HEK293 (cell line): ENCODE measurements at regions not wholly inside any gene's neighbourhood (a gene's known extent, or its start where the extent isn't known, plus 50 kb on each side); places are given as distances from the start of the nearest gene placed in this dataset.
A peak's percentile ranks its signal among the peaks of the same experiment; 100 is the strongest.

Experiments used
- CTCF ChIA-PET: fragments of 350-600 bp; formaldehyde crosslinking; extraction: SDS; loops from one replicate; lab custom pipeline; 2021; ENCODE audit warnings: antibody characterized with exemption; lab: Yijun Ruan, JAX
- POLR2A ChIA-PET: fragments of 300-600 bp; formaldehyde crosslinking; extraction: SDS; loops from one replicate; lab custom pipeline; 2020; ENCODE audit warnings: antibody characterized with exemption, inconsistent platforms; lab: Yijun Ruan, JAX
- H3K27ac ChIP-seq: fragments of 200-500 bp; sonication (Bioruptor generic); 2 replicates; pipeline ENCODE4 v1.5.1; 2014; ENCODE audit warnings: low read depth, low read length, control low read depth, inconsistent platforms; ENCODE audit errors: extremely low read depth
- H3K36me3 ChIP-seq, 2 experiments: fragments of 200-500 bp in 1 of 2; sonication (Bioruptor generic) in 1 of 2; 1 replicate in 1 of 2; 2 replicates in 1 of 2; pipeline ENCODE4 v1.5.1; 2014 to 2017; ENCODE audit warnings: inconsistent platforms in 2 of 2, low read length in 2 of 2; ENCODE audit not compliant: control insufficient read depth in 2 of 2, insufficient read depth in 1 of 2
- H3K4me1 ChIP-seq: fragments of 200-500 bp; sonication (Bioruptor generic); 2 replicates; pipeline ENCODE4 v1.5.1; 2014; ENCODE audit warnings: mild to moderate bottlenecking, low read length, inconsistent platforms; ENCODE audit not compliant: control insufficient read depth, insufficient read depth
- H3K4me3 ChIP-seq: 2 replicates; pipeline ENCODE4 v1.5.1; 2011; ENCODE audit warnings: low read depth, mild to moderate bottlenecking, control low read depth, low read length, moderate library complexity
- H3K9me3 ChIP-seq: fragments of 200-500 bp; sonication (Bioruptor generic); 2 replicates; pipeline ENCODE4 v1.5.1; 2014; ENCODE audit warnings: low read depth, low read length, inconsistent platforms; ENCODE audit not compliant: control insufficient read depth, insufficient read depth
- OVOL3 ChIP-seq: fragments of 450-650 bp; formaldehyde crosslinking; IDR thresholded peaks from 2 replicates; pipeline ENCODE4 v1.5.1; 2016; ENCODE audit warnings: missing biosample characterization, missing genetic modification characterization
- PRDM1 ChIP-seq: fragments of 450-650 bp; formaldehyde crosslinking; IDR thresholded peaks from 2 replicates; pipeline ENCODE4; 2016; ENCODE audit warnings: missing biosample characterization, missing genetic modification characterization
- YY2 ChIP-seq: fragments of 450-650 bp; formaldehyde crosslinking; IDR thresholded peaks from 2 replicates; pipeline ENCODE4 v1.5.1; 2016; ENCODE audit warnings: missing biosample characterization, missing genetic modification characterization
- ZBTB21 ChIP-seq: fragments of 450-650 bp; formaldehyde crosslinking; IDR thresholded peaks from 2 replicates; pipeline ENCODE4 v1.5.1; 2017; ENCODE audit warnings: missing biosample characterization, missing genetic modification characterization
- ZFP69B ChIP-seq: fragments of 450-650 bp; formaldehyde crosslinking; IDR thresholded peaks from 2 replicates; pipeline ENCODE4 v1.5.1; 2016; ENCODE audit warnings: missing biosample characterization, missing genetic modification characterization
- ZNF121 ChIP-seq: fragments of 450-650 bp; formaldehyde crosslinking; IDR thresholded peaks from 2 replicates; pipeline ENCODE4 v1.5.1; 2016; ENCODE audit warnings: missing biosample characterization, missing genetic modification characterization
- ZNF140 ChIP-seq: fragments of 450-650 bp; formaldehyde crosslinking; IDR thresholded peaks from 2 replicates; pipeline ENCODE4 v1.5.1; 2016; ENCODE audit warnings: missing biosample characterization, missing genetic modification characterization
- ZNF274 ChIP-seq, 2 experiments: fragments of 200-500 bp in 1 of 2; fragments of 450-650 bp in 1 of 2; sonication (Bioruptor generic) in 1 of 2; formaldehyde crosslinking in 1 of 2; IDR thresholded peaks; 2 replicates each; pipeline versions ENCODE4 v1.5.1 to v1.6.1; 2014 to 2016; ENCODE audit warnings: borderline replicate concordance in 1 of 2, inconsistent platforms in 1 of 2, low read length in 1 of 2, missing biosample characterization in 1 of 2, missing genetic modification characterization in 1 of 2
- ZNF292 ChIP-seq: fragments of 450-650 bp; formaldehyde crosslinking; IDR thresholded peaks from 2 replicates; pipeline ENCODE4 v1.5.1; 2016; ENCODE audit warnings: low read depth, missing biosample characterization, missing genetic modification characterization, borderline replicate concordance
- ZNF433 ChIP-seq: fragments of 450-650 bp; formaldehyde crosslinking; IDR thresholded peaks from 2 replicates; pipeline ENCODE4 v1.5.1; 2016; ENCODE audit warnings: missing biosample characterization, missing genetic modification characterization, low read depth
- ZNF629 ChIP-seq: fragments of 450-650 bp; formaldehyde crosslinking; IDR thresholded peaks from 2 replicates; pipeline ENCODE4 v1.5.1; 2017; ENCODE audit warnings: missing biosample characterization, missing genetic modification characterization
- ZNF701 ChIP-seq: fragments of 450-650 bp; formaldehyde crosslinking; IDR thresholded peaks from 2 replicates; pipeline ENCODE4 v1.5.1; 2016; ENCODE audit warnings: missing biosample characterization, missing genetic modification characterization
- ZNF707 ChIP-seq: fragments of 450-650 bp; formaldehyde crosslinking; IDR thresholded peaks from 2 replicates; pipeline ENCODE4 v1.5.1; 2016; ENCODE audit warnings: missing biosample characterization, missing genetic modification characterization
- TF ChIP-seq, protein P1 (sequence below): fragments of 450-650 bp; formaldehyde crosslinking; IDR thresholded peaks from 2 replicates; pipeline ENCODE4 v1.5.1; 2016; ENCODE audit warnings: missing biosample characterization, missing genetic modification characterization
- TF ChIP-seq, protein P2 (sequence below): fragments of 450-650 bp; formaldehyde crosslinking; conservative IDR thresholded peaks from 2 replicates; pipeline ENCODE4 v1.5.1; 2016; ENCODE audit warnings: low read depth, missing biosample characterization, missing genetic modification characterization
- TF ChIP-seq, protein P3 (sequence below): fragments of 450-650 bp; formaldehyde crosslinking; conservative IDR thresholded peaks from 2 replicates; pipeline ENCODE4 v1.5.1; 2016; ENCODE audit warnings: low read depth, missing biosample characterization, missing genetic modification characterization

DNA sequence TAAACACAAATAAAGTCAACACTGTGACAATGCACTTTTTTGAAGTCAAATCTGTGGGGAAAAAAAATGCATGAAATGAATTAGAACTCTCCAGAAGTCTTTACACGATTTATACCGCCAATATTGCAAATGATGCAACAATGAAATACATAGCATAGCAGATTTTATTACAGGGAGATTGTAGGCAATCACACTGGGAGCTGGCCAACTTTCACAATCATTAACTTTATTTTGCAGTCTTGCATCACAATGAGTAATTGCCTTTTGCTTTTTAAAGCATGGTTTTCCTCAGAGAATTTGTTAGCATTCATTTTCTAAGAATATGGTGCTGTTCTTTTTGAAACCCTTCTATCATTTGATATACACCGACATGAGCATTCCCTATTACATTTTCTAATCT, 366.4 kb upstream of the FSIP2 start (continued):
- TF ChIP-seq PRDM1 (tag by site-specific recombination), result no peak
- TF ChIP-seq ZNF433 (tag by site-specific recombination), result no peak
- no peak for TF ChIP-seq ZNF292 (tag by site-specific recombination)
- TF ChIP-seq ZNF629 (tag by site-specific recombination), result no peak
- no peak for TF ChIP-seq OVOL3 (tag by site-specific recombination)

DNA sequence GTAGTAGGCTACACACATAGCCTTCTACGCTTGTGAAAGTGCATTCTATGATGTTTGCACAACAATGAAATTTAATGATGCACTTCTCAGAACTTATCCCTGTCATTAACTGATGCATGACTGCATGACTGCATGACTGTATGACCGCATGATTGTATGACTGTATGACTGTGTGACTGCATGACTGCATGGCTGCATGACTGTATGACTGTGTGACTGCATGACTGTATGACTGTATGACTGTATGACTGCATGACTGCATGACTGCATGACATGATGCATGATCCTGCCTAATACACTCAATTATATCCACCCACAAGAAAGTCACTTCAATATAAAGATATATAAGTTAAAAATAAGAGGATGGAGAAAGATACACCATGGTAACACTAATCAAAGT, 365.4 kb upstream of the FSIP2 start:
- Histone ChIP-seq H3K4me3 (no peak overlapping the region), H3K4me1 (no peaks in the 10 kb centered on the region), H3K9me3 (no peaks in the 10 kb centered on the region), H3K36me3 (no peaks in the 10 kb centered on the region), H3K27ac (no peak overlapping the region)
- TF ChIP-seq ZBTB21 (tag by site-specific recombination), result peak; percentile 82
- TF ChIP-seq YY2, result no peak
- TF ChIP-seq ZFP69B (tag by site-specific recombination), result no peak
- TF ChIP-seq, protein P1, sequence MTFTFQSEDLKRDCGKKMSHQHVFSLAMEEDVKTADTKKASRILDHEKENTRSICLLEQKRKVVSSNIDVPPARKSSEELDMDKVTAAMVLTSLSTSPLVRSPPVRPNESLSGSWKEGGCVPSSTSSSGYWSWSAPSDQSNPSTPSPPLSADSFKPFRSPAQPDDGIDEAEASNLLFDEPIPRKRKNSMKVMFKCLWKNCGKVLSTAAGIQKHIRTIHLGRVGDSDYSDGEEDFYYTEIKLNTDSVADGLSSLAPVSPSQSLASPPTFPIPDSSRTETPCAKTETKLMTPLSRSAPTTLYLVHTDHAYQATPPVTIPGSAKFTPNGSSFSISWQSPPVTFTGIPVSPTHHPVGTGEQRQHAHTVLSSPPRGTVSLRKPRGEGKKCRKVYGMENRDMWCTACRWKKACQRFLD (tag by site-specific recombination), result no peak
- TF ChIP-seq, protein P2, sequence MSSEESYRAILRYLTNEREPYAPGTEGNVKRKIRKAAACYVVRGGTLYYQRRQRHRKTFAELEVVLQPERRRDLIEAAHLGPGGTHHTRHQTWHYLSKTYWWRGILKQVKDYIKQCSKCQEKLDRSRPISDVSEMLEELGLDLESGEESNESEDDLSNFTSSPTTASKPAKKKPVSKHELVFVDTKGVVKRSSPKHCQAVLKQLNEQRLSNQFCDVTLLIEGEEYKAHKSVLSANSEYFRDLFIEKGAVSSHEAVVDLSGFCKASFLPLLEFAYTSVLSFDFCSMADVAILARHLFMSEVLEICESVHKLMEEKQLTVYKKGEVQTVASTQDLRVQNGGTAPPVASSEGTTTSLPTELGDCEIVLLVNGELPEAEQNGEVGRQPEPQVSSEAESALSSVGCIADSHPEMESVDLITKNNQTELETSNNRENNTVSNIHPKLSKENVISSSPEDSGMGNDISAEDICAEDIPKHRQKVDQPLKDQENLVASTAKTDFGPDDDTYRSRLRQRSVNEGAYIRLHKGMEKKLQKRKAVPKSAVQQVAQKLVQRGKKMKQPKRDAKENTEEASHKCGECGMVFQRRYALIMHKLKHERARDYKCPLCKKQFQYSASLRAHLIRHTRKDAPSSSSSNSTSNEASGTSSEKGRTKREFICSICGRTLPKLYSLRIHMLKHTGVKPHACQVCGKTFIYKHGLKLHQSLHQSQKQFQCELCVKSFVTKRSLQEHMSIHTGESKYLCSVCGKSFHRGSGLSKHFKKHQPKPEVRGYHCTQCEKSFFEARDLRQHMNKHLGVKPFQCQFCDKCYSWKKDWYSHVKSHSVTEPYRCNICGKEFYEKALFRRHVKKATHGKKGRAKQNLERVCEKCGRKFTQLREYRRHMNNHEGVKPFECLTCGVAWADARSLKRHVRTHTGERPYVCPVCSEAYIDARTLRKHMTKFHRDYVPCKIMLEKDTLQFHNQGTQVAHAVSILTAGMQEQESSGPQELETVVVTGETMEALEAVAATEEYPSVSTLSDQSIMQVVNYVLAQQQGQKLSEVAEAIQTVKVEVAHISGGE (tag by site-specific recombination), result no peak
- no peak for TF ChIP-seq ZNF701 (tag by site-specific recombination)
- ChIA-PET CTCF (no interaction called here), POLR2A (no interaction called here)

DNA sequence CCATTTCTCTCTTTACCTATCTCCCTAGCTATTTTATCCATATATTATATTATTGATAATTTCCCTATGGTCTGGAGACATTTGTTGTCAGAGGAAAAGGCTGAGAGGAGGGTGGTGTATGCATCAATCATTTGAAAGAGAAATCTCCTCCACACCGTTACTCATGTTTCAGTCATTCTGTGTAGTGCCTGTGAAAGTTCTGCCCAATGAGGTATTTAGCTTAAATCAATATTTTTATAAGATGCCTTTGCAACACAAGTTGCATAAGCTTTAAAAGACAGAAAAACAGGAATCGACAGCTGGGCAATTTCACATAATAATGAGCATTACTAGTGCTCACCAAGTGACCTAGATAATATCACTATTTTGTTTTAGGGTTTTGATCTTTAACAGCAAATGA, 363.7 kb upstream of the FSIP2 start:
- H3K4me1 ChIP-seq, result no peaks in the 10 kb centered on the region
- POLR2A ChIA-PET, result no interaction called here
- H3K36me3 ChIP-seq, result no peaks in the 10 kb centered on the region
- TF ChIP-seq ZFP69B (tag by site-specific recombination) (no peak), ZNF274 (IDR thresholded peaks at IDR 0.05; ENCODE audit: low read length) (no peak), ZNF274 (tag by site-specific recombination; IDR thresholded peaks at IDR 0.05; ENCODE audit: borderline replicate concordance) (no peak), ZNF707 (no peak), ZNF140 (tag by site-specific recombination) (no peak), OVOL3 (tag by site-specific recombination) (no peak), ZNF121 (tag by site-specific recombination) (no peak)
- TF ChIP-seq, protein P3, sequence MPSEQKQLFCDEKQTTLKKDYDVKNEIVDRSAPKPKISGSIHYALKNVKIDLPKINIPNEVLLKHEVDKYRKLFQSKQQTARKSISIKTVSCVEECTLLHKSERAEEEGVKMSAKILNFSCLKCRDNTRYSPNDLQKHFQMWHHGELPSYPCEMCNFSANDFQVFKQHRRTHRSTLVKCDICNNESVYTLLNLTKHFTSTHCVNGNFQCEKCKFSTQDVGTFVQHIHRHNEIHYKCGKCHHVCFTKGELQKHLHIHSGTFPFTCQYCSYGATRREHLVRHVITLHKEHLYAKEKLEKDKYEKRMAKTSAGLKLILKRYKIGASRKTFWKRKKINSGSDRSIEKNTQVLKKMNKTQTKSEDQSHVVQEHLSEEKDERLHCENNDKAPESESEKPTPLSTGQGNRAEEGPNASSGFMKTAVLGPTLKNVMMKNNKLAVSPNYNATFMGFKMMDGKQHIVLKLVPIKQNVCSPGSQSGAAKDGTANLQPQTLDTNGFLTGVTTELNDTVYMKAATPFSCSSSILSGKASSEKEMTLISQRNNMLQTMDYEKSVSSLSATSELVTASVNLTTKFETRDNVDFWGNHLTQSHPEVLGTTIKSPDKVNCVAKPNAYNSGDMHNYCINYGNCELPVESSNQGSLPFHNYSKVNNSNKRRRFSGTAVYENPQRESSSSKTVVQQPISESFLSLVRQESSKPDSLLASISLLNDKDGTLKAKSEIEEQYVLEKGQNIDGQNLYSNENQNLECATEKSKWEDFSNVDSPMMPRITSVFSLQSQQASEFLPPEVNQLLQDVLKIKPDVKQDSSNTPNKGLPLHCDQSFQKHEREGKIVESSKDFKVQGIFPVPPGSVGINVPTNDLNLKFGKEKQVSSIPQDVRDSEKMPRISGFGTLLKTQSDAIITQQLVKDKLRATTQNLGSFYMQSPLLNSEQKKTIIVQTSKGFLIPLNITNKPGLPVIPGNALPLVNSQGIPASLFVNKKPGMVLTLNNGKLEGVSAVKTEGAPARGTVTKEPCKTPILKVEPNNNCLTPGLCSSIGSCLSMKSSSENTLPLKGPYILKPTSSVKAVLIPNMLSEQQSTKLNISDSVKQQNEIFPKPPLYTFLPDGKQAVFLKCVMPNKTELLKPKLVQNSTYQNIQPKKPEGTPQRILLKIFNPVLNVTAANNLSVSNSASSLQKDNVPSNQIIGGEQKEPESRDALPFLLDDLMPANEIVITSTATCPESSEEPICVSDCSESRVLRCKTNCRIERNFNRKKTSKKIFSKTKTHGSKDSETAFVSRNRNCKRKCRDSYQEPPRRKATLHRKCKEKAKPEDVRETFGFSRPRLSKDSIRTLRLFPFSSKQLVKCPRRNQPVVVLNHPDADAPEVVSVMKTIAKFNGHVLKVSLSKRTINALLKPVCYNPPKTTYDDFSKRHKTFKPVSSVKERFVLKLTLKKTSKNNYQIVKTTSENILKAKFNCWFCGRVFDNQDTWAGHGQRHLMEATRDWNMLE, result no peak
- TF ChIP-seq, all 188 proteins: peak for 0
- CTCF ChIA-PET, result no interaction called here
- H3K4me3 ChIP-seq, result no peak overlapping the region
- H3K9me3 ChIP-seq, result no peaks in the 10 kb centered on the region
- H3K27ac ChIP-seq, result no peak overlapping the region
